T-helper 17 cell (primary cell): ENCODE measurements at regions not wholly inside any gene's neighbourhood (a gene's known extent, or its start where the extent isn't known, plus 50 kb on each side); places are given as distances from the start of the nearest gene placed in this dataset.

Experiments used
- ATAC-seq: fragments of 150-1000 bp; cut with Tn5 transposase; 2 replicates; pipeline ENCODE4 v1.10.0; 2021; ENCODE audit warnings: mild to moderate bottlenecking, moderate library complexity
- DNase-seq, 3 donors: peaks; one replicate each; pipeline versions ENCODE4 v3.0.0 to v3.0.0-alpha.2; 2020 to 2021
- H3K9me3 ChIP-seq: one replicate; pipeline ENCODE4 v1.7.0; 2013; ENCODE audit warnings: low read length, mild to moderate bottlenecking; ENCODE audit not compliant: control insufficient read depth, poor library complexity, severe bottlenecking
- H3K27ac Mint-ChIP-seq: one replicate; pipeline ENCODE4 v1.8.0; 2022; ENCODE audit warnings: mild to moderate bottlenecking, moderate library complexity, mixed read lengths
- H3K27me3 Mint-ChIP-seq: one replicate; pipeline ENCODE4 v1.8.0; 2022; ENCODE audit warnings: mixed read lengths
- H3K36me3 Mint-ChIP-seq: one replicate; pipeline ENCODE4 v1.8.0; 2022; ENCODE audit warnings: low read depth, mixed read lengths
- H3K4me1 Mint-ChIP-seq: one replicate; pipeline ENCODE4 v1.8.0; 2022; ENCODE audit warnings: mild to moderate bottlenecking, mixed read lengths
- H3K4me3 Mint-ChIP-seq: one replicate; pipeline ENCODE4 v1.8.0; 2022; ENCODE audit warnings: mild to moderate bottlenecking, moderate library complexity, mixed read lengths

DNA sequence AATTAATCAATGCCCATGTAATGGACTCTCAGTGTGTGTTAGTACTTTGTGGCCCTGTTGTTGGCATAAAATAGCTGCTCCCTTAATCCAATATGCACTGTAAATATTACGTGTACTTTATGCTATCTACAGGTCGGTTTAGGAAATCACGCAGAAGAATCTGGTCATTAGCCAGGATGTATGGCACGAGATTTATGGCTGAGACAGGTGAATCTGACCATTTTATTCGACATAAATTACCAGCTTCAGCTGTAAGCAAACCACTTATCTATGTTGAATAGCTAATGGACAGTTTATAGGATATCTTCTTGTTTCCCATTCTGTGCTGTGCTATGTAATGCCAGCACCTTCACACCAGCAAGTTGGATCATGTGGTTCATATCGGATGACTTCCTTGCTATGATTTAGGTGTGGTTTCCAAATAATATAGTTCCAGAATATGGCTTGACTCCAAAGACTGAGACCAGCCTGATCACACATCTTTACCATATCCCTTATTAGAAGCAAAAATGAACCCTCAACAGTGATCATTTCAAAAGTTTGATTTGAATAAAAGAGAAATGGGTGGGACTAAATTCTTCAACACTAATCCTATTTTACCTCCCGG, 301.4 kb downstream of the AHR start:
- Mint-ChIP-seq H3K27me3 (peaks cover 11% of the 10 kb centered on the region), H3K27ac (no peak overlapping the region), H3K36me3 (no peaks in the 10 kb centered on the region), H3K4me3 (no peak overlapping the region), H3K4me1 (peaks cover 3% of the 10 kb centered on the region)
- DNase-seq (no peak), ATAC-seq (no peak)
- H3K9me3 ChIP-seq: no peaks in the 10 kb centered on the region

GRCh38 chr7:17600340-17600752, 301.9 kb downstream of the AHR start:
- Mint-ChIP-seq H3K27ac (no peak overlapping the region), H3K27me3 (peaks cover 11% of the 10 kb centered on the region), H3K36me3 (no peaks in the 10 kb centered on the region), H3K4me3 (no peak overlapping the region), H3K4me1 (peaks cover 3% of the 10 kb centered on the region)
- no peaks in the 10 kb centered on the region for H3K9me3 ChIP-seq
- ATAC-seq (no peak), DNase-seq (no peak)

GRCh38 chr7:17601921-17602320, 303.5 kb downstream of the AHR start:
- no peaks in the 10 kb centered on the region for H3K9me3 ChIP-seq
- H3K4me1 Mint-ChIP-seq: no peaks in the 10 kb centered on the region
- ATAC-seq (no peak), DNase-seq (no peak)
- H3K27me3 Mint-ChIP-seq: peaks cover 4% of the 10 kb centered on the region
- no peak overlapping the region for H3K4me3 Mint-ChIP-seq
- no peak overlapping the region for H3K27ac Mint-ChIP-seq
- H3K36me3 Mint-ChIP-seq: no peaks in the 10 kb centered on the region

GRCh38 chr7:17608114-17608833, 309.8 kb downstream of the AHR start:
- ATAC-seq (no peak), DNase-seq (no peak)
- no peaks in the 10 kb centered on the region for H3K4me1 Mint-ChIP-seq
- H3K4me3 Mint-ChIP-seq: no peak overlapping the region
- no peak overlapping the region for H3K27ac Mint-ChIP-seq
- H3K9me3 ChIP-seq: no peaks in the 10 kb centered on the region
- peaks cover 2% of the 10 kb centered on the region for H3K36me3 Mint-ChIP-seq
- H3K27me3 Mint-ChIP-seq: peaks cover 7% of the 10 kb centered on the region

GRCh38 chr7:17611611-17612010, 313.2 kb downstream of the AHR start:
- Mint-ChIP-seq H3K27me3 (peaks cover 6% of the 10 kb centered on the region), H3K4me3 (no peak overlapping the region), H3K4me1 (no peaks in the 10 kb centered on the region), H3K36me3 (peaks cover 2% of the 10 kb centered on the region), H3K27ac (no peak overlapping the region)
- no peak for ATAC-seq
- no peaks in the 10 kb centered on the region for H3K9me3 ChIP-seq
- DNase-seq: no peak

GRCh38 chr7:17613338-17614041, 315.0 kb downstream of the AHR start:
- no peaks in the 10 kb centered on the region for H3K27me3 Mint-ChIP-seq
- no peaks in the 10 kb centered on the region for H3K4me1 Mint-ChIP-seq
- no peak overlapping the region for H3K4me3 Mint-ChIP-seq

DNA sequence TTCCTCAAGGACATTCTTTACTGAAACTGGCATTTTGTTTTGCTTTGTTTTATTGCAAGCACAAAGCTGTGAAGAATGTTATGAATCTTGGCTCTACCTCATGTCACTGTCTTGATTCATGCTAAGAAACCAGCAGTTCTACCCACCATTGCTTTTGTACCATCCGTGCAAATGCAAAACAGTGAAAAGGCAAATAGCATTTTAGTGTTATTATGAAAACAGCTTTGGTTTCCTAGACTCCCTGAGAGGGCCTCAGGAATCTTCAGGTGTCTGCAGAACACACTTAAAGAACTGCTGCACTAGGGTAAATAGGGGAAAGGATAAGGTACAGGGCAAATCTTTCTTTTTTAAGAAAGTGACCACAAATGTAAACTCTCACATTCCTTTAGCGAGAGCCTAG, 318.9 kb downstream of the AHR start:
- DNase-seq: no peak
- no peak for ATAC-seq
- Mint-ChIP-seq H3K4me1 (no peaks in the 10 kb centered on the region), H3K27me3 (peaks cover 6% of the 10 kb centered on the region), H3K4me3 (no peak overlapping the region), H3K27ac (no peak overlapping the region), H3K36me3 (no peaks in the 10 kb centered on the region)
- H3K9me3 ChIP-seq: no peaks in the 10 kb centered on the region

More at GRCh38 chr7:17613338-17614041, 315.0 kb downstream of the AHR start:
- Mint-ChIP-seq H3K27ac (no peak overlapping the region), H3K36me3 (peaks cover 2% of the 10 kb centered on the region)
- H3K9me3 ChIP-seq: no peaks in the 10 kb centered on the region
- ATAC-seq (no peak), DNase-seq (no peak)

DNA sequence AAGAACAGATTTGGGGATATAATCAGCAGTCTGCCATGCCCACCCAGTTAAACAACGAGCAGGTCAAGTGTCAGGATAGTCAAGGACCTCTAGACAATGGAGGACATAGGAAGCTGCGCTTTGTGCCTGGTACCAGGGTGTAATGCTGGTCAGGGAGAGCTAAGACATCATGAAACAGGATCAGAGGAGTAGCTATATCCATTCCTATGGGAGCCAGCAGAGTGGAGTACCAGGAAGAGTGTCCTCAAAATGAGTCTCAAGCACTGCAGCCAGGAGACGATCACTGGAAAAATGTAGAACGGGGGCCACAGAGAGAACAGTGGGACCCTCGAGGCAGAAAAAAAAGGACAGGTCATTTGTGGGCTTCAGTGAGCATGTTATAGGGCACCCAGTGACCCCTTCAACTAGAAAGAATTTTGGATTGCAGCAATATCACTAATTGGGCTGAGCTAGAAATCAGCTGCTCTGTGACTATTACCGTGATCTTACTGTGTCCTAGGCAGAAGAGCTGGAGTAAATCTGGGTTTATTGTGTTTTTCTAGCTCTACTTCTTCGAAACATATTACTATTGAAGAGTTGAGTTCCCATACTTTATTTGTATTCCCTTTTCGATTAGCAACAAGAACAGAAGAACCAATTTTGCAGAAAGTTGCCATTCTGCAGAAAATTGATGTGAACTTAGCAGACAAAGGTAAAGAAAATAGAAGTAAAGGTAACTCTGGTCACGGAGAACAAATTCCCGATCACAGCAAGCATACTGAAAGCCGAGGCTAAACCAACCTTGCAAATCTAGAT, 319.6 kb downstream of the AHR start:
- no peak overlapping the region for H3K27ac Mint-ChIP-seq
- peaks cover 6% of the 10 kb centered on the region for H3K27me3 Mint-ChIP-seq
- no peaks in the 10 kb centered on the region for H3K36me3 Mint-ChIP-seq
- no peaks in the 10 kb centered on the region for H3K9me3 ChIP-seq
- ATAC-seq: no peak
- no peaks in the 10 kb centered on the region for H3K4me1 Mint-ChIP-seq
- H3K4me3 Mint-ChIP-seq: no peak overlapping the region
- no peak for DNase-seq

DNA sequence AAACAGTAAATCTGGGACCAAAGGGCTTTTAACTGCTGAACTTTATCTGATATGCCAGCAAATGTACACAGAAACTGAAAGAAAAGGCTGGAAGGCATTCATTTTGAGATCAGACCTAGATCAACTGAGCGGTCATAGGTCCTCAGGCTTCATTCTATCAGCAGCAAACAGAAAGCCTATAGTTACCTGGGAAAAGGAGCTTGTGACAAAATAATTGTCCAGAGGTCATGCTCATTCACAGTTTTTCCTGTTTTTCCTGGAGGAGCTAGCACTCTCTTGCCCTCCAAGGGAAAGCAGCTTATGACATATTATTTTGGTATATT, 320.2 kb downstream of the AHR start:
- DNase-seq (no peak), ATAC-seq (no peak)
- H3K27me3 Mint-ChIP-seq: peaks cover 6% of the 10 kb centered on the region
- no peaks in the 10 kb centered on the region for H3K4me1 Mint-ChIP-seq
- no peak overlapping the region for H3K27ac Mint-ChIP-seq
- no peak overlapping the region for H3K4me3 Mint-ChIP-seq
- no peaks in the 10 kb centered on the region for H3K9me3 ChIP-seq
- no peaks in the 10 kb centered on the region for H3K36me3 Mint-ChIP-seq

DNA sequence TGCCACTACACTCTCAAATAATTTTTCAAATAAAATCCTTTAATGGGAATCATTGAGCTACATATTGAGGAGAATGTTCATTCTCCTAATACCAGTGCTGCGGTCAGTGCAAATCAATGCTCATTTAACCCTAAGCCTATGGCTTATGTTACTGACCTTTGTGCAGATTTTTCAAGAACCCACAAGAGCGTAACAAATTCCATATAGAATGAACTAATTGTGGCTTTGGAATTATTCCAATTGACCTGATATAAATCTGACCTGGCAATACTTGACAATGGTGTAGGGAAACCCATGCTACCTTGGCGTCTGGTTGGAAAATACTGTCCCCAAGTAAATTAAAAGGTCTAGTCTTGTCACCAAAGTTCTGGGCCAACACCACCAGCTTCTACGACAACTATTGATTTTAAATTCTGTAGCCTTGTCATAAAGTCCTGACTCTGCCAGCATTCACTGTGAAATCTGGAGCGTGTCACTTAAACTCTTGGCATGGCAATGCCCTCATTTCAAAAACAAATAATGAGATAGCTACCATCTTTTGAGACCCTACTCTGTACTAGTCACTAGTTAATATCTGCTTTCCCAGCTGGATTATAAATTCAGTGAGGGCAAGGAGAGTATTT, 320.9 kb downstream of the AHR start:
- no peaks in the 10 kb centered on the region for H3K9me3 ChIP-seq
- H3K4me1 Mint-ChIP-seq: no peaks in the 10 kb centered on the region
- ATAC-seq: no peak
- no peak overlapping the region for H3K27ac Mint-ChIP-seq
- DNase-seq: no peak
- H3K36me3 Mint-ChIP-seq: no peaks in the 10 kb centered on the region
- no peak overlapping the region for H3K4me3 Mint-ChIP-seq
- H3K27me3 Mint-ChIP-seq: peaks cover 6% of the 10 kb centered on the region

DNA sequence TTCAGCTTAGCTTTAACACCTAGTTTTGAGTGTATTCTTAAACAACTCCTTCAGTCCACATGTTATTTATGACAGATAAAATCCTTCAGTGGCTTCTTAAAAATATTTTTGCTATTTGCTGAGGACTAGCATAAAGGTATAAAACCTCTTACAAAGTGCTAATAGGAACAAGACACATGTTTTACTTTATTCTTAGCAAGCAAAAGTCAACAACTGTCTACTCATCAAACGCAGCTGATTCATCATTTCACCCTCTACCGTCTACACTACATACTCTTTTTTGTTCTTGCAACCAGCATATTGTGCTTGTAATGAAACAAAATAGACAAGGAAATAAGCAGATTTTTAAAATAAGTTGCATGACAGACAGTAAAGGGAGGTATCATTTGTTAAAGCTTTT, 319.7 kb downstream of the SNX13 start:
- H3K9me3 ChIP-seq: no peaks in the 10 kb centered on the region
- Mint-ChIP-seq H3K4me3 (no peak overlapping the region), H3K27ac (no peak overlapping the region), H3K27me3 (peaks cover 6% of the 10 kb centered on the region), H3K36me3 (no peaks in the 10 kb centered on the region), H3K4me1 (no peaks in the 10 kb centered on the region)
- DNase-seq (no peak), ATAC-seq (no peak)

DNA sequence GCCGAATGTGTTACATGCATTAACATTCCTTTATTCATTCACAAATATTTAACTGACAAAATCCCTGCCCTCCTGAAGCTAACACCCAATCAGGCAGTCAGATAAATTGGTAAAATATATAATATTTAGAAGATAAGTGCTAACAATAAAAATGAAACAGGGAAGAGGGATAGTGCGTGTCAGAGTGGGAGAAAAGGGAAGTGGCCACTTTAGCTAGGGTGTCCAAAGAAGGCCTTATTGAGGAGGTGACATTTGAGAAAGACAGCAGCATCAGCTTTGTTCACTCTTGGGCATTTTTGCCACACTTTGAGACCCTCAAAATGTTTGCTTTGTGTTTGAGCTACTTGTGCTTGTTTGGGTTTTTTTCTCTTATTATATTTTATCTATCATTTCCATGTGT, 317.8 kb downstream of the SNX13 start:
- no peak overlapping the region for H3K27ac Mint-ChIP-seq
- no peak for ATAC-seq
- H3K27me3 Mint-ChIP-seq: peaks cover 6% of the 10 kb centered on the region
- no peaks in the 10 kb centered on the region for H3K4me1 Mint-ChIP-seq
- no peaks in the 10 kb centered on the region for H3K9me3 ChIP-seq
- H3K36me3 Mint-ChIP-seq: no peaks in the 10 kb centered on the region
- DNase-seq: no peak
- no peak overlapping the region for H3K4me3 Mint-ChIP-seq
